ENCODE measurements at regions not wholly inside any gene's neighbourhood (a gene's known extent, or its start where the extent isn't known, plus 50 kb on each side); places are given as distances from the start of the nearest gene placed in this dataset.

DNA sequence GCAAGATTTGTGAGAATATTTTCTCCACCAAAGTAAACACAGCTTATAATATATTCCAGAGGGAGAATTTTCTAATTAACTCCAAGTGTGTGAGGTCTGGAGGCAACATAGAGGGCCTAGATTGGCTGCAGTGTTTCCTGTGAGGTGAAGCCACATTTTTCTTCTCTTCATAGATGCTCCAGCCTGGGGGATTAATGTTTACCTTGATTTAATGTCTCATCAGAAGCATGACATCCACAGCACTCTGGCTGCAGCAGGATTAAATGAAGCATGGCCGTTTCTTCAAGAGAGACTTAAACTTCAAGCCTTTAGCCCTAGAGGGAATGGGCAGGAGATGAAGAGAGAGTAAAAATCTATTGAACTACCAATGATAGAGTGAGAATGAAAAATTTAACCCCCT lies 137.9 kb upstream of the ZBTB20 start:
- H3K36me3 Mint-ChIP-seq, result peaks cover 3% of the 10 kb centered on the region
- ChIA-PET CTCF (no interaction called here), POLR2A (no interaction called here)
- Histone ChIP-seq H3K27me3 (replicated peaks in 1 of 2; ENCODE audit: control insufficient read depth in 2 of 2, extremely low read depth in 1 of 2, insufficient read depth in 2 of 2, low read length in 1 of 2) (no peaks in the 10 kb centered on the region), H3K4me1 (ENCODE audit: control insufficient read depth in 1 of 2, extremely low read depth in 1 of 2, insufficient read depth in 2 of 2, low read length in 2 of 2) (no peaks in the 10 kb centered on the region), H3K36me3 (ENCODE audit: control insufficient read depth in 2 of 2, extremely low read depth in 1 of 2, insufficient read depth in 1 of 2, low read length in 1 of 2) (no peaks in the 10 kb centered on the region), H3K4me3 (ENCODE audit: control insufficient read depth in 1 of 2, extremely low read depth in 1 of 2, low read length in 1 of 2) (no peak overlapping the region), H3K27ac (ENCODE audit: low read length) (no peak overlapping the region), H3K9me3 (no peaks in the 10 kb centered on the region)
- peaks cover 0 to 5% of the 10 kb centered on the region in 2 donors for H3K27me3 Mint-ChIP-seq
- H3K27ac Mint-ChIP-seq, result no peak overlapping the region
- H3K4me1 Mint-ChIP-seq, result peaks cover 5 to 7% (median 6%) of the 10 kb centered on the region in 3 donors
- DNase-seq (no peak), ATAC-seq (replicated peaks in 1 of 4) (no peak)
- no CpG with 5 or more reads among the region's 1 CpG for WGBS (ENCODE audit: insufficient coverage)
- no peak overlapping the region for H3K4me3 Mint-ChIP-seq
- no peaks in the 10 kb centered on the region for H3K9me3 Mint-ChIP-seq

DNA sequence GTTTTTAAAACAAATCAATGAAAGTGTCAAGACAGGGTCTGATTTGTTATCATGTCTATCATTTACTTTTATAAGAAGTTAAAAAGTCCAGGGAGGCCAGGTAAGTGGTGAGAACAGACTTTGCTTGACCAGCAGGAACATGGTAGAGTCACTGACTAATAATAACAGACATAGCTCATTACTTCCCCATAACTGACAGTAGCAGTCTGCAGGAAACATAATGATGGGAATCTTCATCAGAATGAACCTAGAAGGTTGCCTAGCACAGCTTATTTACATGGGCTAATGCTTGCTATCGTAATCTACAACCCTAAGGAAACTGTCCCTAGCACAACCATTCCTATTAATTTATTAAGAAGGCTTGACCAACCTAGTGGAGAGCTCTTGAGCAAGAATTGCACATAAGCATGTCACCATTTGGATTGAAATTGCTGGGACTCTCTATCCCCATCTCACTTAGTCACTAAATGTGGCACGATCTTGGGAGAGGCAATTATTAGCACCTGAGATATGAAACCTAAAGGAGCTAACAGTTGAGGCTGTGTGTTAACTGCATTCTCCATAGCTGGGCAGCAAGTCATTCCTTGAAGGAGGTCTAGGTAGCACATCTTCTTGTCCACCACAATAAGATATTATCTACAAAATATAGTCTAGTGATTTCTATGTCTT lies 139.6 kb upstream of the ZBTB20 start:
- no peaks in the 10 kb centered on the region for H3K27me3 ChIP-seq (replicated peaks in 1 of 2; ENCODE audit: control insufficient read depth in 2 of 2, extremely low read depth in 1 of 2, insufficient read depth in 2 of 2, low read length in 1 of 2)
- H3K4me1 ChIP-seq (ENCODE audit: control insufficient read depth in 1 of 2, extremely low read depth in 1 of 2, insufficient read depth in 2 of 2, low read length in 2 of 2), result no peaks in the 10 kb centered on the region
- no peaks in the 10 kb centered on the region for H3K36me3 ChIP-seq (ENCODE audit: control insufficient read depth in 2 of 2, extremely low read depth in 1 of 2, insufficient read depth in 1 of 2, low read length in 1 of 2)
- Mint-ChIP-seq H3K36me3 (peaks cover 3% of the 10 kb centered on the region), H3K4me1 (no peaks in the 10 kb centered on the region), H3K27me3 (no peaks in the 10 kb centered on the region), H3K9me3 (no peaks in the 10 kb centered on the region), H3K4me3 (no peak overlapping the region), H3K27ac (no peak overlapping the region)
- POLR2A ChIA-PET, result interaction anchor here in 1 of 2 donors (0.6 kb wide), 1 partner anchor 11 kb away, joined by 3 read pairs; no protein-coding TSS in a partner anchor
- no peak overlapping the region for H3K27ac ChIP-seq (ENCODE audit: low read length)
- H3K9me3 ChIP-seq, result no peaks in the 10 kb centered on the region
- CTCF ChIA-PET, result no interaction called here
- no peak overlapping the region for H3K4me3 ChIP-seq (ENCODE audit: control insufficient read depth in 1 of 2, extremely low read depth in 1 of 2, low read length in 1 of 2)
- ATAC-seq (replicated peaks in 1 of 4), result no peak
- no CpG with 5 or more reads among the region's 2 CpGs for WGBS (ENCODE audit: insufficient coverage)
- no peak for DNase-seq

DNA sequence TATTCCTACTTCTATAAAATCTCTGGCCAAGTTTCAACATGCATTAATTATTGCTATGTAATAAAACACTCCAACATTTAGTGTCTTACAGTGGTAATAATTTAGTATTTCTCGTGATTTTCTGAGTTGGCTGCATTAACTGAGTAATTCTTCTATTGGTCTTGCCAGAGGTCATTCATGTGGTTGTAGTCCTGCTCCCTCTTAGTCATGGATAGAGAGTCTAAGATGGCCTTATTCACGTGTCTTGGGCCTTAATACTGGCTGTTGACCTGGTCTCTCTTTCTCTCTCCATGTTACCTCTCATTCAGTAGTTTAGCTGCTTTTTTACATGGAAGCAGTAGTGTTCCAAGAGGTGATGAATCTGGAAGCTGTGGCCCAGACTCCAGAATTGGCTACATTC lies 140.1 kb upstream of the ZBTB20 start:
- ChIA-PET CTCF (no interaction called here), POLR2A (interaction anchor here in 1 of 2 donors (0.6 kb wide), 1 partner anchor 12 kb away, joined by 3 read pairs; no protein-coding TSS in a partner anchor)
- Mint-ChIP-seq H3K27ac (no peak overlapping the region), H3K4me3 (no peak overlapping the region), H3K27me3 (no peaks in the 10 kb centered on the region), H3K36me3 (peaks cover 3% of the 10 kb centered on the region), H3K9me3 (no peaks in the 10 kb centered on the region), H3K4me1 (no peaks in the 10 kb centered on the region)
- no CpG with 5 or more reads among the region's 2 CpGs for WGBS (ENCODE audit: insufficient coverage)
- ATAC-seq (replicated peaks in 1 of 4), result no peak
- Histone ChIP-seq H3K4me1 (ENCODE audit: control insufficient read depth in 1 of 2, extremely low read depth in 1 of 2, insufficient read depth in 2 of 2, low read length in 2 of 2) (no peaks in the 10 kb centered on the region), H3K27ac (ENCODE audit: low read length) (no peak overlapping the region), H3K4me3 (ENCODE audit: control insufficient read depth in 1 of 2, extremely low read depth in 1 of 2, low read length in 1 of 2) (no peak overlapping the region), H3K9me3 (no peaks in the 10 kb centered on the region), H3K27me3 (replicated peaks in 1 of 2; ENCODE audit: control insufficient read depth in 2 of 2, extremely low read depth in 1 of 2, insufficient read depth in 2 of 2, low read length in 1 of 2) (no peaks in the 10 kb centered on the region), H3K36me3 (ENCODE audit: control insufficient read depth in 2 of 2, extremely low read depth in 1 of 2, insufficient read depth in 1 of 2, low read length in 1 of 2) (no peaks in the 10 kb centered on the region)
- DNase-seq, result no peak

DNA sequence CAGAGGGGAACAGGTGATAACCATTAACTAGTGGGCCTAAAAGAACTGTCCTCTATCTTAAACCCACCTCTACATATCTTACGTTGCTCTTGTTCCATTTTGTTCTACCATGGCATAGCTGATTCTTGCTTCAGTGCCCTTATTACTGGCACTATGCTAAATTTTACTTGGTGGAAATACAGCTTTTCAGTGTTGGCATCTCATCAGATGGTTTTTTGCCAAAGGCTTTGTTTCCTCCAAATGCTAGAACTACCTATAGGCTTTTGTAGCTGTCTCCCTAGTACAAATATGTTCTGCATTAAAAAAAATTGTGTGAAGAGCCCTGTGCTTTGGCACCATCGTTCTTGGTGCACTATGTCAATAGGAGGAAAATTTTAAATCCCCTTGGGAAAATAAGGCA lies 145.0 kb upstream of the ZBTB20 start:
- no peaks in the 10 kb centered on the region for H3K9me3 Mint-ChIP-seq
- H3K36me3 Mint-ChIP-seq, result no peaks in the 10 kb centered on the region
- Histone ChIP-seq H3K36me3 (ENCODE audit: control insufficient read depth in 2 of 2, extremely low read depth in 1 of 2, insufficient read depth in 1 of 2, low read length in 1 of 2) (no peaks in the 10 kb centered on the region), H3K27me3 (replicated peaks in 1 of 2; ENCODE audit: control insufficient read depth in 2 of 2, extremely low read depth in 1 of 2, insufficient read depth in 2 of 2, low read length in 1 of 2) (no peaks in the 10 kb centered on the region), H3K4me1 (ENCODE audit: control insufficient read depth in 1 of 2, extremely low read depth in 1 of 2, insufficient read depth in 2 of 2, low read length in 2 of 2) (no peaks in the 10 kb centered on the region), H3K27ac (ENCODE audit: low read length) (no peak overlapping the region), H3K4me3 (ENCODE audit: control insufficient read depth in 1 of 2, extremely low read depth in 1 of 2, low read length in 1 of 2) (no peak overlapping the region), H3K9me3 (no peaks in the 10 kb centered on the region)
- no peak for DNase-seq
- no peaks in the 10 kb centered on the region for H3K4me1 Mint-ChIP-seq
- CTCF ChIA-PET, result no interaction called here
- 100% methylated on average over 1 of the region's 2 CpGs for WGBS (ENCODE audit: insufficient coverage)
- H3K4me3 Mint-ChIP-seq, result no peak overlapping the region
- no peak overlapping the region for H3K27ac Mint-ChIP-seq
- POLR2A ChIA-PET, result interaction anchor here in 1 of 2 donors (0.6 kb wide), 1 partner anchor 13 kb away, joined by 3 read pairs; no protein-coding TSS in a partner anchor
- H3K27me3 Mint-ChIP-seq, result peaks cover 0 to 4% of the 10 kb centered on the region in 2 donors
- no peak for ATAC-seq (replicated peaks in 1 of 4)

DNA sequence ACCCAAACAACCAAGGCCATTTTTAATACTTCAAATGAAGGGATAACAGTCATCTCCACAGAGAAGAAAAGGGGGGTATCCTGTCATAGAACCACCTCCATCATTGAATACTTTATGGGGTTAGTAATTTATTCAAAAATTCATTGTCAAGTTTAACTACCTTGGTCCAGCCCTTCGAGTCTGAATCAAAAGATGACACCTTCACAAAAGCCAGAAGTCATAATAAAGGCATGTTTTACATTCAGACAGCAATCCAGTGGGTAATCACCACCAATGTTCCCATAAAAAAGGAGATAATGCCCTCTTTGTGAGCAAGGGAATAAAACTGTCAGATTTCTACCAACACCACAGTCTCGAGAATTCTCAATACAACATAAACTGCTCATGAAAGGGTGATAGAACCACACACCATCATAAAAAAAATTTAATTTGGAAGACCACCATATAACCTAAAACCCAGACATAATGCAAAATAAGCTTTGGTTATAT lies 145.6 kb upstream of the ZBTB20 start:
- no peaks in the 10 kb centered on the region for H3K27me3 ChIP-seq (replicated peaks in 1 of 2; ENCODE audit: control insufficient read depth in 2 of 2, extremely low read depth in 1 of 2, insufficient read depth in 2 of 2, low read length in 1 of 2)
- Mint-ChIP-seq H3K4me1 (no peaks in the 10 kb centered on the region), H3K36me3 (no peaks in the 10 kb centered on the region), H3K27me3 (peaks cover 0 to 4% of the 10 kb centered on the region in 2 donors), H3K4me3 (no peak overlapping the region), H3K27ac (no peak overlapping the region), H3K9me3 (no peaks in the 10 kb centered on the region)
- DNase-seq, result no peak
- no peak overlapping the region for H3K27ac ChIP-seq (ENCODE audit: low read length)
- H3K4me3 ChIP-seq (ENCODE audit: control insufficient read depth in 1 of 2, extremely low read depth in 1 of 2, low read length in 1 of 2), result no peak overlapping the region
- ChIA-PET CTCF (no interaction called here), POLR2A (no interaction called here)
- no CpG with 5 or more reads among the region's 2 CpGs for WGBS (ENCODE audit: insufficient coverage)
- no peaks in the 10 kb centered on the region for H3K4me1 ChIP-seq (ENCODE audit: control insufficient read depth in 1 of 2, extremely low read depth in 1 of 2, insufficient read depth in 2 of 2, low read length in 2 of 2)
- no peaks in the 10 kb centered on the region for H3K9me3 ChIP-seq
- ATAC-seq (replicated peaks in 1 of 4), result no peak
- no peaks in the 10 kb centered on the region for H3K36me3 ChIP-seq (ENCODE audit: control insufficient read depth in 2 of 2, extremely low read depth in 1 of 2, insufficient read depth in 1 of 2, low read length in 1 of 2)

DNA sequence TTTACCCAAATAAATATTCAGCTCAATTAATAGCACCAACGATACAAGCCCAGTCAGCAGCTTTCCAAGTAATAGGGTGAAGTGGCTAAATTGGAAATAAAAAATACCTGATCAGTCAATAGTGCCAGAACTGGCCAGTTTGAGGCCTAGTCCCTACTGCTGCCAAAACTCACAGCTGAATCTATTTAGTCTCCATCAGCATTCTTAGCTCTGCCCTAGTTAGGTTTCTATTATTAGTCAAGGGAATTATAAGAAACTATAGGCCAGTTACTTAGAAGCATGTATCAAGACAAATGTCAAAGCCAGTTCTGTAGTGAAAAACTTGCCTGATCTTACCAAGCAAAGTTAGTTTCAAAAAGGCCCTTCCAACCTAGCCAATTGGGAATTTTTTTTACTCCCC lies 146.2 kb upstream of the ZBTB20 start:
- Histone ChIP-seq H3K27me3 (replicated peaks in 1 of 2; ENCODE audit: control insufficient read depth in 2 of 2, extremely low read depth in 1 of 2, insufficient read depth in 2 of 2, low read length in 1 of 2) (no peaks in the 10 kb centered on the region), H3K9me3 (no peaks in the 10 kb centered on the region), H3K36me3 (ENCODE audit: control insufficient read depth in 2 of 2, extremely low read depth in 1 of 2, insufficient read depth in 1 of 2, low read length in 1 of 2) (no peaks in the 10 kb centered on the region), H3K4me1 (ENCODE audit: control insufficient read depth in 1 of 2, extremely low read depth in 1 of 2, insufficient read depth in 2 of 2, low read length in 2 of 2) (no peaks in the 10 kb centered on the region), H3K4me3 (ENCODE audit: control insufficient read depth in 1 of 2, extremely low read depth in 1 of 2, low read length in 1 of 2) (no peak overlapping the region), H3K27ac (ENCODE audit: low read length) (no peak overlapping the region)
- H3K36me3 Mint-ChIP-seq, result no peaks in the 10 kb centered on the region
- H3K4me1 Mint-ChIP-seq, result no peaks in the 10 kb centered on the region
- no peaks in the 10 kb centered on the region for H3K9me3 Mint-ChIP-seq
- ATAC-seq (replicated peaks in 1 of 4) (no peak), DNase-seq (no peak)
- WGBS (ENCODE audit: insufficient coverage), result no CpG with 5 or more reads among the region's 1 CpG
- H3K4me3 Mint-ChIP-seq, result no peak overlapping the region
- H3K27ac Mint-ChIP-seq, result no peak overlapping the region
- peaks cover 0 to 4% of the 10 kb centered on the region in 2 donors for H3K27me3 Mint-ChIP-seq
- CTCF ChIA-PET, result no interaction called here
- POLR2A ChIA-PET, result no interaction called here

All from T-cell (primary cell).